ENCODE measurements at regions not wholly inside any gene's neighbourhood (a gene's known extent, or its start where the extent isn't known, plus 50 kb on each side); places are given as distances from the start of the nearest gene placed in this dataset.
"Not testable (repeated sequence)": the region's sequence is repeated elsewhere in the genome, so short reads cannot be mapped to it uniquely, and the experiment has no call there.

- no peaks in the 10 kb centered on the region for H3K36me3 ChIP-seq (ENCODE audit: insufficient read depth, low read length, poor library complexity, severe bottlenecking)
- TF ChIP-seq CTCF (conservative IDR thresholded peaks at IDR 0.05; ENCODE audit: low read depth, low read length) (no peak), EZH2 (IDR thresholded peaks at IDR 0.05; ENCODE audit: borderline replicate concordance, low read depth, low read length, poor library complexity, severe bottlenecking) (no peak)
- intact Hi-C loops (cut with micrococcal nuclease; ENCODE audit: unreplicated experiment), result loop anchor here (5.0 kb wide), 2 partner anchors 38 to 333 kb away; no protein-coding TSS in a partner anchor
- H3K9me3 ChIP-seq (ENCODE audit: low read depth, low read length, poor library complexity, severe bottlenecking), result no peaks in the 10 kb centered on the region
- H3K27ac ChIP-seq (ENCODE audit: low read depth, low read length, poor library complexity, severe bottlenecking), result no peak overlapping the region
- BruUV-seq (replicated peaks), result no TSS peak
- POLR2A ChIA-PET (ENCODE audit: low non-redundant PET), result no interaction called here
- CTCF ChIA-PET, result no interaction called here
- DNase-seq (ENCODE audit: low spot score), result no peak
- no peaks in the 10 kb centered on the region for H3K27me3 ChIP-seq (replicated peaks; ENCODE audit: insufficient read depth, low read depth, low read length, poor library complexity)
- H3K4me1 ChIP-seq (ENCODE audit: insufficient read depth, low read length, poor library complexity, severe bottlenecking), result no peaks in the 10 kb centered on the region
- H3K4me3 ChIP-seq (ENCODE audit: low read depth, low read length, poor library complexity, severe bottlenecking), result no peak overlapping the region
Observed at GRCh38 chr9:33739398-33739797, 56.0 kb upstream of the PRSS3 start.

- no TSS peak for BruUV-seq (replicated peaks)
- POLR2A ChIA-PET (ENCODE audit: low non-redundant PET), result no interaction called here
Observed at GRCh38 chr9:33740075-33740474, 55.3 kb upstream of the PRSS3 start.

GRCh38 chr9:33740958-33741357 is 54.4 kb upstream of the PRSS3 start:
- H3K4me3 ChIP-seq (ENCODE audit: low read depth, low read length, poor library complexity, severe bottlenecking); H3K4me1 ChIP-seq (ENCODE audit: insufficient read depth, low read length, poor library complexity, severe bottlenecking); H3K36me3 ChIP-seq (ENCODE audit: insufficient read depth, low read length, poor library complexity, severe bottlenecking); POLR2A ChIA-PET (ENCODE audit: low non-redundant PET); BruUV-seq (replicated peaks); CTCF ChIA-PET; H3K9me3 ChIP-seq (ENCODE audit: low read depth, low read length, poor library complexity, severe bottlenecking); H3K27ac ChIP-seq (ENCODE audit: low read depth, low read length, poor library complexity, severe bottlenecking); DNase-seq (ENCODE audit: low spot score); H3K27me3 ChIP-seq (replicated peaks; ENCODE audit: insufficient read depth, low read depth, low read length, poor library complexity); intact Hi-C loops (cut with micrococcal nuclease; ENCODE audit: unreplicated experiment): not testable (repeated sequence)

More at GRCh38 chr9:33740075-33740474, 55.3 kb upstream of the PRSS3 start:
- no peaks in the 10 kb centered on the region for H3K4me1 ChIP-seq (ENCODE audit: insufficient read depth, low read length, poor library complexity, severe bottlenecking)
- H3K27ac ChIP-seq (ENCODE audit: low read depth, low read length, poor library complexity, severe bottlenecking), result no peak overlapping the region
- intact Hi-C loops (cut with micrococcal nuclease; ENCODE audit: unreplicated experiment), result no loop called here
- CTCF ChIA-PET, result no interaction called here
- H3K36me3 ChIP-seq (ENCODE audit: insufficient read depth, low read length, poor library complexity, severe bottlenecking), result no peaks in the 10 kb centered on the region
- H3K4me3 ChIP-seq (ENCODE audit: low read depth, low read length, poor library complexity, severe bottlenecking), result no peak overlapping the region
- TF ChIP-seq EZH2 (IDR thresholded peaks at IDR 0.05; ENCODE audit: borderline replicate concordance, low read depth, low read length, poor library complexity, severe bottlenecking), result no peak
- no peak for TF ChIP-seq CTCF (conservative IDR thresholded peaks at IDR 0.05; ENCODE audit: low read depth, low read length)
- H3K9me3 ChIP-seq (ENCODE audit: low read depth, low read length, poor library complexity, severe bottlenecking), result no peaks in the 10 kb centered on the region
- H3K27me3 ChIP-seq (replicated peaks; ENCODE audit: insufficient read depth, low read depth, low read length, poor library complexity), result no peaks in the 10 kb centered on the region
- DNase-seq (ENCODE audit: low spot score), result no peak

- TF ChIP-seq EZH2 (IDR thresholded peaks at IDR 0.05; ENCODE audit: borderline replicate concordance, low read depth, low read length, poor library complexity, severe bottlenecking) (no peak), CTCF (conservative IDR thresholded peaks at IDR 0.05; ENCODE audit: low read depth, low read length) (no peak)
- DNase-seq (ENCODE audit: low spot score), result no peak
- ChIA-PET POLR2A (ENCODE audit: low non-redundant PET) (no interaction called here), CTCF (no interaction called here)
- peaks cover 6% of the 10 kb centered on the region for H3K27me3 ChIP-seq (replicated peaks; ENCODE audit: insufficient read depth, low read depth, low read length, poor library complexity)
- no TSS peak for BruUV-seq (replicated peaks)
- no peaks in the 10 kb centered on the region for H3K9me3 ChIP-seq (ENCODE audit: low read depth, low read length, poor library complexity, severe bottlenecking)
- no peaks in the 10 kb centered on the region for H3K4me1 ChIP-seq (ENCODE audit: insufficient read depth, low read length, poor library complexity, severe bottlenecking)
- no peak overlapping the region for H3K4me3 ChIP-seq (ENCODE audit: low read depth, low read length, poor library complexity, severe bottlenecking)
- no peak overlapping the region for H3K27ac ChIP-seq (ENCODE audit: low read depth, low read length, poor library complexity, severe bottlenecking)
- no peaks in the 10 kb centered on the region for H3K36me3 ChIP-seq (ENCODE audit: insufficient read depth, low read length, poor library complexity, severe bottlenecking)
- intact Hi-C loops (cut with micrococcal nuclease; ENCODE audit: unreplicated experiment), result no loop called here
Observed at GRCh38 chr9:33742051-33742450, 53.3 kb upstream of the PRSS3 start.
